ENCODE measurements at regions not wholly inside any gene's neighbourhood (a gene's known extent, or its start where the extent isn't known, plus 50 kb on each side); places are given as distances from the start of the nearest gene placed in this dataset.
"Not testable (repeated sequence)": the region's sequence is repeated elsewhere in the genome, so short reads cannot be mapped to it uniquely, and the experiment has no call there.

DNA sequence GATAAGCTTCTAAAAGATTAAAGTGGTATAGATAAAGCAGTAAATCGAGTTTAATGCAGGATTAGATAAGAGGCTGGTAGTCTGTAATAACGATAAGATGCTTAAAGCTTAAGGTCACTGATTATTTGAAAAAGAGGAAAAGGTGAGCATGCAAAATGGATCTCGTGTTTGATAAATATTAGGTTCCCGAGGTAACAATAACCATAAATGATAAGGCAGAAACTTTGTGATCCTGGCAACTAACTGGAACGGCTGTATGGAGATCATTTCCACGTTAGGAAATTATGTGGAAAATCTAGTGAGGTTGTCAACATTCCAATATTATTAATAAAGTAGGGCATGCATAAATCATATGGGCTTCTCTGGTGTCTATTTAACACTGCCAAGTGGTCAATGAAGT lies 255.5 kb downstream of the EFCAB11 start:
- TF ChIP-seq, protein P1, sequence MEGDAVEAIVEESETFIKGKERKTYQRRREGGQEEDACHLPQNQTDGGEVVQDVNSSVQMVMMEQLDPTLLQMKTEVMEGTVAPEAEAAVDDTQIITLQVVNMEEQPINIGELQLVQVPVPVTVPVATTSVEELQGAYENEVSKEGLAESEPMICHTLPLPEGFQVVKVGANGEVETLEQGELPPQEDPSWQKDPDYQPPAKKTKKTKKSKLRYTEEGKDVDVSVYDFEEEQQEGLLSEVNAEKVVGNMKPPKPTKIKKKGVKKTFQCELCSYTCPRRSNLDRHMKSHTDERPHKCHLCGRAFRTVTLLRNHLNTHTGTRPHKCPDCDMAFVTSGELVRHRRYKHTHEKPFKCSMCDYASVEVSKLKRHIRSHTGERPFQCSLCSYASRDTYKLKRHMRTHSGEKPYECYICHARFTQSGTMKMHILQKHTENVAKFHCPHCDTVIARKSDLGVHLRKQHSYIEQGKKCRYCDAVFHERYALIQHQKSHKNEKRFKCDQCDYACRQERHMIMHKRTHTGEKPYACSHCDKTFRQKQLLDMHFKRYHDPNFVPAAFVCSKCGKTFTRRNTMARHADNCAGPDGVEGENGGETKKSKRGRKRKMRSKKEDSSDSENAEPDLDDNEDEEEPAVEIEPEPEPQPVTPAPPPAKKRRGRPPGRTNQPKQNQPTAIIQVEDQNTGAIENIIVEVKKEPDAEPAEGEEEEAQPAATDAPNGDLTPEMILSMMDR (IDR thresholded peaks at IDR 0.05; ENCODE audit: low read depth, low read length) = no peak
- TF ChIP-seq EZH2phosphoT487 (IDR thresholded peaks at IDR 0.05; ENCODE audit: low read depth) = no peak
- H3K27me3 ChIP-seq (ENCODE audit: low read depth, low read length) = no peaks in the 10 kb centered on the region
- H3K9me3 ChIP-seq (ENCODE audit: insufficient read depth, low read length) = peaks cover 6% of the 10 kb centered on the region; the same call in 1 of the 2 replicates
- no peaks in the 10 kb centered on the region for H3K79me2 ChIP-seq (ENCODE audit: low read length)
- H3K4me3 ChIP-seq (ENCODE audit: low read length) = no peak overlapping the region
- H3K36me3 ChIP-seq (replicated peaks; ENCODE audit: low read depth, low read length) = no peaks in the 10 kb centered on the region
- peaks cover 6% of the 10 kb centered on the region for H3K4me1 ChIP-seq (ENCODE audit: low read length)
- H3K4me2 ChIP-seq (ENCODE audit: low read length) = no peak overlapping the region
- no peak overlapping the region for H3K27ac ChIP-seq (ENCODE audit: low read length)
- H4K20me1 ChIP-seq (ENCODE audit: insufficient read depth, low read length) = no peaks in the 10 kb centered on the region
- H3K9ac ChIP-seq (ENCODE audit: low read length) = no peak overlapping the region
- no peak overlapping the region for H2AFZ ChIP-seq (ENCODE audit: low read depth, low read length)

DNA sequence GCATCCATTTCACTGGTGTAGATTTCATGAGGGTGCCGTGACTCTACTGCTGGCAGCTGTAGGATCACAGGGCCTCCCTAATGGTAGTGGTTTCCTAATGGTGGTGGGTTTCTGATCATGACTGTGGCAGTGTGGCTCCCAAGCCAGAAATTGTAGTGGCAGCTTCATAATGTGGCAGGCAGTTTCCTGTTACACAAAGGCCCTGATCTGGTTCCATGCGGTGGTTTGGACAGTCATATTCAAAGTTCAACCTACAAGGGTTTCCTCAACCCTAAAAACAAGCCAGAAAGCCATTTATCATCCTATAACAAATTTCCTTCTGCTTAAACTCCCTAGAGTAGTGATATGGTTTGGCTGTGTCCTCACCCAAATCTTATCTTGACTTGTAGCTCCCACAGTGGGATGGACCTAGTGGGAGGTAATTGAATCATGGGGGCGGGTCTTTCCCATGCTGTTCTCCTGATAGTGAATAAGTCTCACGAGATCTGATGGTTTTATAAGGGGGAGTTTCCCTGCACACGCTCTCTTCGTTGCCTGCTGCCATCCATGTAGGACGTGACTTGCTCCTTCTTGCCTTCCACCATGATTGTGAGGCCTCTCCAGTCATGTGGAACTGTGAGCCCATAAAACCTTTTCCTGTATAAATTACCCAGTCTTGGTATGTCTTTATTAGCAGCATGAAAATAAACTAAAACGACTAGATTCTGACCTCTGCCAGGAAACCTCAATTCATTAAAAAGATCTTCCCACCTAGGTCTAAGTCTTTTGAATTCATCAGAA lies 257.1 kb downstream of the EFCAB11 start:
- Histone ChIP-seq H3K79me2 (ENCODE audit: low read length) (no peaks in the 10 kb centered on the region), H3K4me1 (ENCODE audit: low read length) (peaks cover 6% of the 10 kb centered on the region), H3K4me2 (ENCODE audit: low read length) (no peak overlapping the region), H3K4me3 (ENCODE audit: low read length) (no peak overlapping the region), H4K20me1 (ENCODE audit: insufficient read depth, low read length) (no peaks in the 10 kb centered on the region), H3K27ac (ENCODE audit: low read length) (no peak overlapping the region), H3K9ac (ENCODE audit: low read length) (no peak overlapping the region), H3K36me3 (replicated peaks; ENCODE audit: low read depth, low read length) (no peaks in the 10 kb centered on the region), H3K9me3 (ENCODE audit: insufficient read depth, low read length) (no peaks in the 10 kb centered on the region), H2AFZ (ENCODE audit: low read depth, low read length) (no peak overlapping the region), H3K27me3 (ENCODE audit: low read depth, low read length) (no peaks in the 10 kb centered on the region)
- no peak for TF ChIP-seq EZH2phosphoT487 (IDR thresholded peaks at IDR 0.05; ENCODE audit: low read depth)

DNA sequence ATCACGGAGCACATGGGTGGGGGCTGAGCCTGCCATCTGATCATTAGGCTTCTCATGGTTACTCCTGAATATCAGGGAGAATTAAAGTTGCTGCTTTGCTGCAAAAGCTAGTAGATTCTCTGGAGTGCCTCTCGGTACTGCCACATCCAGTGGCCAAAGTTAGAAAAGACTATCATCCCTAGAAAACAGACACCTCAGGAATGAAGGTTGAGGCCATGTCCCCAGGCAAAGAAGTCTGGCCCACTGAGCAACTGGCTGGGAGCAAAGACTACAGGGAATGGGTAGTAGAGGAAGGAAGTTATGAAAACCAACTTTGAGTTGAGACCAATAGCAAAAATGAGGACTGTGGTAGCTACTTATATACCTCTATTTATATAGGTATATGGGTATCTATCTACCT lies 258.7 kb downstream of the EFCAB11 start:
- Histone ChIP-seq H3K27ac (ENCODE audit: low read length) (no peak overlapping the region), H3K4me1 (ENCODE audit: low read length) (no peaks in the 10 kb centered on the region), H3K27me3 (ENCODE audit: low read depth, low read length) (no peaks in the 10 kb centered on the region), H3K9ac (ENCODE audit: low read length) (no peak overlapping the region), H3K9me3 (ENCODE audit: insufficient read depth, low read length) (no peaks in the 10 kb centered on the region), H2AFZ (ENCODE audit: low read depth, low read length) (no peak overlapping the region), H3K4me3 (ENCODE audit: low read length) (no peak overlapping the region), H3K36me3 (replicated peaks; ENCODE audit: low read depth, low read length) (no peaks in the 10 kb centered on the region), H4K20me1 (ENCODE audit: insufficient read depth, low read length) (no peaks in the 10 kb centered on the region), H3K4me2 (ENCODE audit: low read length) (no peak overlapping the region), H3K79me2 (ENCODE audit: low read length) (no peaks in the 10 kb centered on the region)
- TF ChIP-seq, protein P1 (IDR thresholded peaks at IDR 0.05; ENCODE audit: low read depth, low read length) = no peak
- TF ChIP-seq EZH2phosphoT487 (IDR thresholded peaks at IDR 0.05; ENCODE audit: low read depth) = no peak

DNA sequence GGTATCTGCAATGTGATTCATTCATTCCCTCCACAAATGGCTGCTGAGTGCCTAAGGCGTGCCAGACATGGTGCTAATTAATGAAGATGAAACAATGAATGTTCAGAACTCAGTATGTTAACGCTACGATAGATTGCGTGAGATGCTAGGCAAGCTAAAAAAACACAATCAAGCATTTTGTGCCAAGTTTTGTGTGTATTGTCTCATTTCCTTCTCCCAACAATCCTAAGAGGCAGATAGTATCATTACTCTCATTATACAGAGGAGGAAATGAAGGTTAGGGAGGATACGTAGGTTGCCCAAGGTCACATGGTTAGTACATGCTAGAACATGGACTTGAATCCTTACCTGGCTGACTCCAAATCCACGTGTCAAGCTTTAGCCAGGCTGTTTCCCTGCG lies 264.4 kb downstream of the EFCAB11 start:
- TF ChIP-seq, protein P1 (IDR thresholded peaks at IDR 0.05; ENCODE audit: low read depth, low read length) = no peak
- no peak for TF ChIP-seq EZH2phosphoT487 (IDR thresholded peaks at IDR 0.05; ENCODE audit: low read depth)
- H3K9ac ChIP-seq (ENCODE audit: low read length) = no peak overlapping the region
- no peak overlapping the region for H2AFZ ChIP-seq (ENCODE audit: low read depth, low read length)

DNA sequence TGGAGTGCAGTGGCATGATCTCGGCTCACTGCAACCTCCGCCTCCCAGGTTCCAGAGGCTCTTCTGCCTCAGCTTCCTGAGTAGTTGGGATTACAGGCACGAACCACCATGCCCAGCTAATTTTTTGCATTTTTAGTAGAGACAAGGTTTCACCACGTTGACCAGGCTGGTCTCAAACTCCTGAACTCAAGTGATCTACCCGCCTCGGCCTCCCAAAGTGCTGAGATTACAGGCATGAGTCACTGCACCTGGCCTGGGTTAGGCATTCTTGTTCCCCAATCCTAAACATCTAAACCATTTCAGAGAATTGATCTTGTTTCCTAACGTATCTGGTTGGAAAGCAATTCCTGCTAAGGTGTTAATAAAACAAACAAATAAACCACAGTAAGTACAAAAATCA lies 264.8 kb downstream of the EFCAB11 start:
- not testable (repeated sequence) for H3K4me1 ChIP-seq (ENCODE audit: low read length); H4K20me1 ChIP-seq (ENCODE audit: insufficient read depth, low read length); H3K27ac ChIP-seq (ENCODE audit: low read length); H3K27me3 ChIP-seq (ENCODE audit: low read depth, low read length); H3K9ac ChIP-seq (ENCODE audit: low read length); H3K79me2 ChIP-seq (ENCODE audit: low read length); H3K36me3 ChIP-seq (replicated peaks; ENCODE audit: low read depth, low read length); H3K4me3 ChIP-seq (ENCODE audit: low read length); H3K4me2 ChIP-seq (ENCODE audit: low read length); H2AFZ ChIP-seq (ENCODE audit: low read depth, low read length)
- H3K9me3 ChIP-seq (ENCODE audit: insufficient read depth, low read length) = peaks cover 10% of the 10 kb centered on the region; the same call in 1 of the 2 replicates

More for the DNA sequence above, 264.4 kb downstream of the EFCAB11 start:
- H3K36me3 ChIP-seq (replicated peaks; ENCODE audit: low read depth, low read length) = peaks cover 9% of the 10 kb centered on the region
- H4K20me1 ChIP-seq (ENCODE audit: insufficient read depth, low read length) = no peaks in the 10 kb centered on the region
- H3K27ac ChIP-seq (ENCODE audit: low read length) = no peak overlapping the region
- peaks cover 10% of the 10 kb centered on the region; the same call in 1 of the 2 replicates for H3K9me3 ChIP-seq (ENCODE audit: insufficient read depth, low read length)
- no peak overlapping the region for H3K4me2 ChIP-seq (ENCODE audit: low read length)
- H3K27me3 ChIP-seq (ENCODE audit: low read depth, low read length) = no peaks in the 10 kb centered on the region
- no peaks in the 10 kb centered on the region for H3K4me1 ChIP-seq (ENCODE audit: low read length)
- no peak overlapping the region for H3K4me3 ChIP-seq (ENCODE audit: low read length)
- no peaks in the 10 kb centered on the region for H3K79me2 ChIP-seq (ENCODE audit: low read length)

Data from OCI-LY3 (cell line).